NT2/D1 (cell line): ENCODE measurements at regions not wholly inside any gene's neighbourhood (a gene's known extent, or its start where the extent isn't known, plus 50 kb on each side); places are given as distances from the start of the nearest gene placed in this dataset.

ENCODE experiments used
- DNase-seq: peaks from one replicate; pipeline ENCODE4 v3.0.0-alpha.2; 2011; ENCODE audit warnings: low read depth, low spot score
- H3K27me3 ChIP-seq: 2 replicates; pipeline ENCODE4 v1.6.0; 2011; ENCODE audit warnings: mild to moderate bottlenecking; ENCODE audit not compliant: insufficient read length, insufficient read depth
- H3K36me3 ChIP-seq: 2 replicates; pipeline ENCODE4 v1.6.1; 2011; ENCODE audit warnings: mild to moderate bottlenecking, low read length, mixed read lengths; ENCODE audit not compliant: insufficient read depth, insufficient read length
- H3K4me1 ChIP-seq: 2 replicates; pipeline ENCODE4 v1.5.1; 2011; ENCODE audit not compliant: insufficient read depth, insufficient read length
- H3K4me3 ChIP-seq: 2 replicates; pipeline ENCODE4 v1.5.1; 2011; ENCODE audit warnings: low read depth; ENCODE audit not compliant: insufficient read length
- H3K9ac ChIP-seq: 2 replicates; pipeline ENCODE4 v1.6.0; 2011; ENCODE audit warnings: low read depth; ENCODE audit not compliant: insufficient read length
- H3K9me3 ChIP-seq: 2 replicates; pipeline ENCODE4 v1.5.1; 2011; ENCODE audit warnings: mild to moderate bottlenecking, low read length; ENCODE audit not compliant: insufficient read depth
- SUZ12 ChIP-seq: IDR thresholded peaks from 2 replicates; pipeline ENCODE4 v1.6.1; 2011; ENCODE audit not compliant: insufficient read length, insufficient read depth; ENCODE audit errors: extremely low read depth
- YY1 ChIP-seq: IDR thresholded peaks from 2 replicates; pipeline ENCODE4 v1.6.1; 2011; ENCODE audit not compliant: insufficient read length, insufficient read depth
- ZNF274 ChIP-seq: IDR thresholded peaks from 2 replicates; pipeline ENCODE4 v1.6.1; 2011; ENCODE audit warnings: mild to moderate bottlenecking, low read depth, low read length

DNA sequence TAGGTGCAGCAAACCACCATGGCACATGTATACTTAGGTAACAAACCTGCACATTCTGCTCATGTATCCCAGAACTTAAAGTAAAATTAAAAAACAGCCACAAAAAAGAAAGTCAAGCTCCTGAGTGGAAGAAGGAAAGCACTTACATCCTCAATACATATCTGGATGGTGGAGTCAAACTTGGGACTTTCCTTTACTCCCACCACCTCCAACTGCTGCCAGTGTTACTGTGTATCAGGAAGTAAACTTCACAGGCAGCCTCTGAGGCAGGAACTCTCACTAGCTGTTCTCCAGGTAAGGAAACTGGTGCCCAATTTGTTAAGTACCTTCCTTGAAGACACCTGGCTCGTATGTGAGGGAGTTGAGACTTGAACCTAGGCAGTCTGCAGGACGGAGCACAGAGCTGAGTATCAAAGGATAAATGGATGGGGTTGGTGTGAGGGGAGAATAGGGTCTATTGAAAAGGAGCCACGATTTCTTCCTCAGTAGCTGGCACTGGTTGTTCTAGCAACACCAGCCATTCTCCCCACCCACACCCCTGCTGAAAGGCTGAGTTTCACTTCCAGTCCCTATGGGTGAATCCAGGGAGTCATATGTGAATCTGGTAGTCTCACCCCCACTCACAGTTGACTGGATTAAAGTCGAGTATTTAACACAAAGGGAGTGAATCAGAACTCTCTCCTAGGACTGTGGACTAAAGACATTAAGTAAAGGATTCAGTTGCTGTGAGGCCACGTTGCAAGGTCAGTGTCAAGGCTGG, 50.0 kb upstream of the GPR39 start:
- Histone ChIP-seq H3K4me3 (no peak overlapping the region), H3K27me3 (no peaks in the 10 kb centered on the region), H3K9ac (no peak overlapping the region), H3K4me1 (no peaks in the 10 kb centered on the region), H3K9me3 (no peaks in the 10 kb centered on the region), H3K36me3 (no peaks in the 10 kb centered on the region)
- no peak for DNase-seq
- TF ChIP-seq YY1 (no peak), ZNF274 (no peak), SUZ12 (no peak)
